IMR-90 (cell line): ENCODE measurements at regions not wholly inside any gene's neighbourhood (a gene's known extent, or its start where the extent isn't known, plus 50 kb on each side); places are given as distances from the start of the nearest gene placed in this dataset.

Experiments
- ATAC-seq: fragments of 200-7000 bp; cut with Tn5 transposase; 2 replicates; pipeline ENCODE4 v1.9.1; 2020; ENCODE audit warnings: low read depth, mild to moderate bottlenecking, moderate library complexity
- BruUV-seq: library from RNA; stranded (reverse); fragments of 400-500 nt; replicated peaks from 2 replicates; lab custom pipeline; 2021; lab: Mats Ljungman, UMichigan
- CTCF ChIA-PET: fragments of 300-600 bp; formaldehyde crosslinking; extraction: SDS; loops from one replicate; lab custom pipeline; 2021; ENCODE audit warnings: antibody characterized with exemption; lab: Yijun Ruan, JAX
- POLR2A ChIA-PET: fragments of 300-600 bp; sonication (Branson Sonifier 250); formaldehyde crosslinking; loops from one replicate; lab custom pipeline; 2022; ENCODE audit warnings: antibody characterized with exemption; ENCODE audit not compliant: unreplicated experiment; lab: Charles Lee
- DNase-seq: peaks from one replicate; pipeline ENCODE4 v3.0.0; 2013
- H2AFZ ChIP-seq: replicated peaks from 2 replicates; pipeline ENCODE3; 2013; ENCODE audit warnings: low read length, mild to moderate bottlenecking; ENCODE audit not compliant: poor library complexity
- H2AK5ac ChIP-seq: 2 replicates; pipeline ENCODE4 v1.6.1; 2013; ENCODE audit warnings: low read depth, low read length, inconsistent platforms
- H2AK9ac ChIP-seq: replicated peaks from 2 replicates; pipeline ENCODE3; 2013; ENCODE audit warnings: mild to moderate bottlenecking, low read depth, low read length, moderate library complexity; ENCODE audit not compliant: poor library complexity
- H2BK120ac ChIP-seq: 2 replicates; pipeline ENCODE4 v1.6.1; 2013; ENCODE audit warnings: low read depth, low read length, inconsistent platforms
- H2BK15ac ChIP-seq: 3 replicates; pipeline ENCODE4 v1.6.1; 2013; ENCODE audit warnings: low read depth, low read length, inconsistent platforms
- H2BK20ac ChIP-seq: 2 replicates; pipeline ENCODE4 v1.6.1; 2013; ENCODE audit warnings: low read depth, mild to moderate bottlenecking, inconsistent platforms, low read length, moderate library complexity
- H2BK5ac ChIP-seq: 2 replicates; pipeline ENCODE4 v1.6.1; 2013; ENCODE audit warnings: mild to moderate bottlenecking, low read depth, low read length, inconsistent platforms; ENCODE audit not compliant: poor library complexity, severe bottlenecking
- H3K14ac ChIP-seq: replicated peaks from 2 replicates; pipeline ENCODE4 v1.6.1; 2013; ENCODE audit warnings: low read depth, low read length, inconsistent platforms
- H3K18ac ChIP-seq: 2 replicates; pipeline ENCODE4 v1.6.1; 2013; ENCODE audit warnings: low read depth, low read length, control low read depth
- H3K23ac ChIP-seq: 2 replicates; pipeline ENCODE4 v1.6.1; 2013; ENCODE audit warnings: low read depth, low read length, inconsistent platforms
- H3K27ac ChIP-seq: 2 replicates; pipeline ENCODE4 v1.5.1; 2013; ENCODE audit warnings: mild to moderate bottlenecking, control low read depth, low read length; ENCODE audit not compliant: insufficient read depth
- H3K27me3 ChIP-seq: 2 replicates; pipeline ENCODE4 v1.6.1; 2013; ENCODE audit warnings: low read length; ENCODE audit not compliant: control insufficient read depth, insufficient read depth
- H3K36me3 ChIP-seq: 2 replicates; pipeline ENCODE4 v1.6.1; 2013; ENCODE audit warnings: low read length, mixed read lengths; ENCODE audit not compliant: control insufficient read depth, insufficient read depth
- H3K4ac ChIP-seq: 2 replicates; pipeline ENCODE4 v1.6.1; 2013; ENCODE audit warnings: low read depth, low read length, inconsistent platforms
- H3K4me1 ChIP-seq: 2 replicates; pipeline ENCODE4 v1.6.1; 2013; ENCODE audit warnings: low read length, mixed read lengths; ENCODE audit not compliant: control insufficient read depth, insufficient read depth
- H3K4me2 ChIP-seq: 2 replicates; pipeline ENCODE4 v1.6.1; 2013; ENCODE audit warnings: low read depth, mild to moderate bottlenecking, control low read depth, low read length, moderate library complexity
- H3K4me3 ChIP-seq: 2 replicates; pipeline ENCODE4 v1.5.1; 2013; ENCODE audit warnings: low read depth, mild to moderate bottlenecking, control low read depth, low read length, moderate library complexity; ENCODE audit not compliant: insufficient read depth
- H3K56ac ChIP-seq: 2 replicates; pipeline ENCODE4 v1.6.1; 2013; ENCODE audit warnings: low read length, inconsistent platforms; ENCODE audit not compliant: insufficient read depth; ENCODE audit errors: extremely low read depth
- H3K79me1 ChIP-seq, 2 experiments: 2 replicates each; pipeline ENCODE4 v1.6.1; 2013; ENCODE audit warnings: low read length in 2 of 2, inconsistent platforms in 1 of 2, low read depth in 1 of 2
- H3K9ac ChIP-seq: 2 replicates; pipeline ENCODE4 v1.6.1; 2013; ENCODE audit warnings: low read depth, low read length, control low read depth
- H3K9me1 ChIP-seq: 2 replicates; pipeline ENCODE4 v1.6.1; 2013; ENCODE audit warnings: low read length, inconsistent platforms; ENCODE audit not compliant: insufficient read depth
- H3K9me3 ChIP-seq: 2 replicates; pipeline ENCODE4 v1.6.1; 2013; ENCODE audit warnings: low read length; ENCODE audit not compliant: control insufficient read depth, insufficient read depth
- H4K20me1 ChIP-seq: 2 replicates; pipeline ENCODE4 v1.6.1; 2013; ENCODE audit warnings: low read length, inconsistent platforms; ENCODE audit not compliant: insufficient read depth
- H4K5ac ChIP-seq: 2 replicates; pipeline ENCODE4 v1.6.1; 2013; ENCODE audit warnings: mild to moderate bottlenecking, low read depth, low read length, control low read depth
- H4K8ac ChIP-seq, 2 experiments: 2 replicates each; pipeline ENCODE4 v1.6.1; 2013; ENCODE audit warnings: low read depth in 2 of 2, low read length in 2 of 2, control low read depth in 1 of 2, inconsistent platforms in 1 of 2
- H4K91ac ChIP-seq: 2 replicates; pipeline ENCODE4 v1.6.1; 2013; ENCODE audit warnings: low read depth, low read length, inconsistent platforms; ENCODE audit not compliant: insufficient read depth
- CEBPB ChIP-seq: IDR thresholded peaks from 2 replicates; pipeline ENCODE4 v1.6.1; 2012; ENCODE audit warnings: low read depth, low read length, improper control_type of control experiment
- CHD1 ChIP-seq: IDR thresholded peaks from 2 replicates; pipeline ENCODE4 v1.6.1; 2012; ENCODE audit warnings: low read depth, low read length, improper control_type of control experiment
- FOS ChIP-seq: fragments of 150-350 bp; IDR thresholded peaks from 2 replicates; pipeline ENCODE4 v1.6.1; 2016; ENCODE audit warnings: low read depth, low read length
- MAFK ChIP-seq: IDR thresholded peaks from 2 replicates; pipeline ENCODE4 v1.6.1; 2012; ENCODE audit warnings: low read depth, low read length, improper control_type of control experiment
- MAZ ChIP-seq: IDR thresholded peaks from 2 replicates; pipeline ENCODE4 v1.6.1; 2012; ENCODE audit warnings: low read depth, mild to moderate bottlenecking, low read length, improper control_type of control experiment, moderate library complexity, borderline replicate concordance
- MXI1 ChIP-seq: IDR thresholded peaks from 2 replicates; pipeline ENCODE4 v1.6.1; 2012; ENCODE audit warnings: low read depth, mild to moderate bottlenecking, low read length, moderate library complexity, borderline replicate concordance
- NFE2L2 ChIP-seq: fragments of 150-350 bp; IDR thresholded peaks from 2 replicates; pipeline ENCODE4 v1.6.1; 2016; ENCODE audit warnings: low read depth, mild to moderate bottlenecking, low read length
- POLR2A ChIP-seq: IDR thresholded peaks from 2 replicates; pipeline ENCODE4 v1.6.1; 2012; ENCODE audit warnings: mild to moderate bottlenecking, low read depth, low read length
- RAD21 ChIP-seq: IDR thresholded peaks from 2 replicates; pipeline ENCODE4 v1.6.1; 2012; ENCODE audit warnings: low read length, improper control_type of control experiment
- RCOR1 ChIP-seq: IDR thresholded peaks from 2 replicates; pipeline ENCODE4 v1.6.1; 2012; ENCODE audit warnings: mild to moderate bottlenecking, low read length, improper control_type of control experiment; ENCODE audit not compliant: insufficient replicate concordance
- RFX5 ChIP-seq: IDR thresholded peaks from 2 replicates; pipeline ENCODE4 v1.8.0; 2012; ENCODE audit warnings: low read depth, mild to moderate bottlenecking, low read length, moderate library complexity
- SMC3 ChIP-seq: fragments of 150-350 bp; IDR thresholded peaks from 2 replicates; pipeline ENCODE4 v1.6.1; 2016; ENCODE audit warnings: low read depth, mild to moderate bottlenecking, antibody characterized with exemption, low read length, moderate library complexity
- WGBS, 2 experiments: methylation state at CpG; one replicate each; pipeline versions ENCODE4 v1.1.5 to v1.1.7; 2013; ENCODE audit warnings: missing lambda C conversion rate in 2 of 2; ENCODE audit not compliant: insufficient read length in 1 of 2; ENCODE audit errors: extremely low coverage in 2 of 2; 5-methylcytosine and 5-hydroxymethylcytosine counted together
- dilution Hi-C: fragments of 300-500 bp; cut with HindIII; formaldehyde crosslinking; loops from one replicate; pipeline ENCODE4 v1.14.3; 2018; ENCODE audit warnings: low sequenced_read_pairs; ENCODE audit not compliant: unreplicated experiment
- in situ Hi-C: fragments of 300-500 bp; cut with MboI; formaldehyde crosslinking; loops from 3 replicates; pipeline ENCODE4 v1.14.3; 2019; ENCODE audit warnings: low sequenced_read_pairs, inconsistent platforms, mixed read lengths
- intact Hi-C: fragments of 100-400 bp; cut with micrococcal nuclease; formaldehyde crosslinking; loops from 2 replicates; pipeline ENCODE4 v1.10.0; 2022
- TF ChIP-seq, protein P1 (sequence below): fragments of 150-350 bp; IDR thresholded peaks from 2 replicates; pipeline ENCODE4 v1.6.1; 2016; ENCODE audit warnings: low read depth, mild to moderate bottlenecking, low read length, moderate library complexity, borderline replicate concordance
- TF ChIP-seq, protein P2 (sequence below): conservative IDR thresholded peaks from 2 replicates; pipeline ENCODE4 v1.5.1; 2012; ENCODE audit warnings: mild to moderate bottlenecking, low read depth, low read length, improper control_type of control experiment
- TF ChIP-seq, protein P3 (sequence below): fragments of 150-350 bp; IDR thresholded peaks from 2 replicates; pipeline ENCODE4 v1.6.1; 2017; ENCODE audit warnings: mild to moderate bottlenecking, antibody characterized with exemption, low read length, low read depth

DNA sequence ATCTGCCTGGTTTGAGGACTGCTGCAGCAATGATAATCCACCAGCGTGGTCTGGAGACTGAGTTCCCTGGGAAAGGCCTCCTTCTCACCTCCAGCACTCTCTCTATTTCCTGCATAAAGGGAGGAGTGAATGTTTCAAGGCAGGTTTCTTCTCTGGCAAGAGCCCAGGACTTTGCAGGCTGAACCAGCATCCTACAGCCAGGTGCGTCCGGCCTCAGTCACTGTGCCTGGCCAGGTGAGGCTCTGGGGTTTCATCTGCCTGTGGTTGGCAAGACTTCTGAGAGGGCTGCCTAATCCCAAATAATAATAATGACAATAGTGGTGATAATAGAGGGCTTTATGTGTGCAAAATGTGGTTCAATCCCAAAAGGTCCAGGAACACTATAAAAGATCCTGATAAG is 269.0 kb upstream of the TBC1D5 start:
- ChIA-PET CTCF (no interaction called here), POLR2A (no interaction called here)
- Histone ChIP-seq H2AFZ (no peak overlapping the region), H2AK5ac (no peak overlapping the region), H2BK20ac (no peak overlapping the region), H3K9me1 (no peaks in the 10 kb centered on the region), H3K27me3 (no peaks in the 10 kb centered on the region), H2BK120ac (no peak overlapping the region), H3K79me1 (no peaks in the 10 kb centered on the region), H3K36me3 (no peaks in the 10 kb centered on the region), H3K23ac (no peak overlapping the region), H3K4me3 (no peak overlapping the region), H3K27ac (no peak overlapping the region), H2BK15ac (no peak overlapping the region), H4K5ac (no peak overlapping the region), H4K91ac (no peak overlapping the region), H2AK9ac (no peak overlapping the region), H3K9ac (no peak overlapping the region), H3K4ac (no peak overlapping the region), H3K18ac (no peak overlapping the region), H3K4me1 (no peaks in the 10 kb centered on the region), H3K9me3 (no peaks in the 10 kb centered on the region), H3K14ac (no peak overlapping the region), H4K20me1 (no peaks in the 10 kb centered on the region), H4K8ac (no peak overlapping the region), H3K56ac (no peak overlapping the region), H3K4me2 (no peak overlapping the region), H2BK5ac (no peak overlapping the region)
- in situ Hi-C loops, result no loop called here
- dilution Hi-C loops, result no loop called here
- no peak for DNase-seq
- no TSS peak for BruUV-seq
- intact Hi-C loops, result no loop called here
- ATAC-seq, result no peak
- TF ChIP-seq RCOR1, result no peak
- TF ChIP-seq CHD1, result no peak
- TF ChIP-seq, protein P1, sequence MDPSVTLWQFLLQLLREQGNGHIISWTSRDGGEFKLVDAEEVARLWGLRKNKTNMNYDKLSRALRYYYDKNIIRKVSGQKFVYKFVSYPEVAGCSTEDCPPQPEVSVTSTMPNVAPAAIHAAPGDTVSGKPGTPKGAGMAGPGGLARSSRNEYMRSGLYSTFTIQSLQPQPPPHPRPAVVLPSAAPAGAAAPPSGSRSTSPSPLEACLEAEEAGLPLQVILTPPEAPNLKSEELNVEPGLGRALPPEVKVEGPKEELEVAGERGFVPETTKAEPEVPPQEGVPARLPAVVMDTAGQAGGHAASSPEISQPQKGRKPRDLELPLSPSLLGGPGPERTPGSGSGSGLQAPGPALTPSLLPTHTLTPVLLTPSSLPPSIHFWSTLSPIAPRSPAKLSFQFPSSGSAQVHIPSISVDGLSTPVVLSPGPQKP, result no peak
- TF ChIP-seq SMC3, result no peak
- no peak for TF ChIP-seq MXI1
- TF ChIP-seq NFE2L2, result no peak
- TF ChIP-seq, protein P2, sequence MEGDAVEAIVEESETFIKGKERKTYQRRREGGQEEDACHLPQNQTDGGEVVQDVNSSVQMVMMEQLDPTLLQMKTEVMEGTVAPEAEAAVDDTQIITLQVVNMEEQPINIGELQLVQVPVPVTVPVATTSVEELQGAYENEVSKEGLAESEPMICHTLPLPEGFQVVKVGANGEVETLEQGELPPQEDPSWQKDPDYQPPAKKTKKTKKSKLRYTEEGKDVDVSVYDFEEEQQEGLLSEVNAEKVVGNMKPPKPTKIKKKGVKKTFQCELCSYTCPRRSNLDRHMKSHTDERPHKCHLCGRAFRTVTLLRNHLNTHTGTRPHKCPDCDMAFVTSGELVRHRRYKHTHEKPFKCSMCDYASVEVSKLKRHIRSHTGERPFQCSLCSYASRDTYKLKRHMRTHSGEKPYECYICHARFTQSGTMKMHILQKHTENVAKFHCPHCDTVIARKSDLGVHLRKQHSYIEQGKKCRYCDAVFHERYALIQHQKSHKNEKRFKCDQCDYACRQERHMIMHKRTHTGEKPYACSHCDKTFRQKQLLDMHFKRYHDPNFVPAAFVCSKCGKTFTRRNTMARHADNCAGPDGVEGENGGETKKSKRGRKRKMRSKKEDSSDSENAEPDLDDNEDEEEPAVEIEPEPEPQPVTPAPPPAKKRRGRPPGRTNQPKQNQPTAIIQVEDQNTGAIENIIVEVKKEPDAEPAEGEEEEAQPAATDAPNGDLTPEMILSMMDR, result no peak
- no peak for TF ChIP-seq MAFK
- no peak for TF ChIP-seq FOS
- no peak for TF ChIP-seq POLR2A
- no peak for TF ChIP-seq MAZ
- no peak for TF ChIP-seq RAD21
- TF ChIP-seq RFX5, result no peak
- TF ChIP-seq, protein P3, sequence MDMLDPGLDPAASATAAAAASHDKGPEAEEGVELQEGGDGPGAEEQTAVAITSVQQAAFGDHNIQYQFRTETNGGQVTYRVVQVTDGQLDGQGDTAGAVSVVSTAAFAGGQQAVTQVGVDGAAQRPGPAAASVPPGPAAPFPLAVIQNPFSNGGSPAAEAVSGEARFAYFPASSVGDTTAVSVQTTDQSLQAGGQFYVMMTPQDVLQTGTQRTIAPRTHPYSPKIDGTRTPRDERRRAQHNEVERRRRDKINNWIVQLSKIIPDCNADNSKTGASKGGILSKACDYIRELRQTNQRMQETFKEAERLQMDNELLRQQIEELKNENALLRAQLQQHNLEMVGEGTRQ, result no peak
- no peak for TF ChIP-seq CEBPB
- no CpG with 5 or more reads among the region's 3 CpGs for WGBS, 2 experiments
